ENCODE measurements at regions not wholly inside any gene's neighbourhood (a gene's known extent, or its start where the extent isn't known, plus 50 kb on each side); places are given as distances from the start of the nearest gene placed in this dataset.
A peak's percentile ranks its signal among the peaks of the same experiment; 100 is the strongest.
"Not testable (repeated sequence)": the region's sequence is repeated elsewhere in the genome, so short reads cannot be mapped to it uniquely, and the experiment has no call there.

- DNase-seq, result no peak
Observed at GRCh38 chr13:61546911-61547310, 131.3 kb upstream of the PCDH20 start.

- no peak for DNase-seq
Observed at GRCh38 chr13:61546413-61546812, 130.8 kb upstream of the PCDH20 start.

DNA sequence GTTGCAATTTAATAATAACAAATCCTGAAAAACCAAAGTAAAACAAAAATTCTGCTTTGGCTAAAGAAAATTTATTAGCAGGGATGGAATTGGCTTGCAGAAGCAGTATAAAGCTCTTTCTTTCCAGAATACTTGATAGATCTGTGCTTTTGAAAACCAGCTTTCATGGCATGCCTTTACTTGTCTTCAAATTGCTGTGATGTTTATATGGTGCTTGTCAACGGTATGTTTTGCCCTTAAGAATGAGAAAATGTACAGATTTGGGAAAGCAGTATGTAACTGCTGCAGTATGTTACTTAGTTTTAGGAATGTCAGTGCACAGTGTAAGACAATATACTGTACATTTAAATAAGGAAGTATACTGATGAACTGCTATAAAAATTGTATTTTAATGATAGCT is 120.8 kb upstream of the PCDH20 start:
- DNase-seq, result no peak

DNA sequence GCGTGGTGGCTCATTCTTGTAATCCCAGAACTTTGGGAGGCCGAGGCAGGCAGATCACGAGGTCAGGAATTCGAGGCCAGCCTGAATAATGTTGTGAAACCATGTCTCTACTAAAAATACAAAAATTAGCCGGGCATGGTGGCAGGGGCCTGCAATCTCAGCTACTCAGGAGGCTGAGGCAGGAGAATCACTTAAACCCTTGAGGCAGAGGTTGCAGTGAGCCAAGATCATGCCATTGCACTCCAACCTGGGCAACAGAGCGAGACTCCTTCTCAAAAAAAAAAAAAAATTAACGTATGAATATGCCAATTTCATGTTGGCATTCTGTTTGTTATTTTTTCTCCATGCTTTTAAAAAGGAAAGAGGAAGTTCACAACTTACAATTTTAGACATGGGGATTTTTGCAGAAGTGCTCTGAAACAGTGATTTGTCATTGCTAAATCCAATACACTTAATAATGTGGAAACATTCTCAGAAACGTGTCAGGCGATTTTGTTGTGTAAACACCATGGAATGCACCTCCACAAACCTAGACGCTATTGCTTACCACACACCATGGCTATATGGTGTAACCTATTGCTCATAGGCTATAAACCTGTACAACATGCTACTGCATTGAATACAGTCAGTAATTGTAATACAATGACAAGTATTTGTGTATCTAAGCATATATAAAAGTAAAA is 115.9 kb upstream of the PCDH20 start:
- DNase-seq, result no peak

DNA sequence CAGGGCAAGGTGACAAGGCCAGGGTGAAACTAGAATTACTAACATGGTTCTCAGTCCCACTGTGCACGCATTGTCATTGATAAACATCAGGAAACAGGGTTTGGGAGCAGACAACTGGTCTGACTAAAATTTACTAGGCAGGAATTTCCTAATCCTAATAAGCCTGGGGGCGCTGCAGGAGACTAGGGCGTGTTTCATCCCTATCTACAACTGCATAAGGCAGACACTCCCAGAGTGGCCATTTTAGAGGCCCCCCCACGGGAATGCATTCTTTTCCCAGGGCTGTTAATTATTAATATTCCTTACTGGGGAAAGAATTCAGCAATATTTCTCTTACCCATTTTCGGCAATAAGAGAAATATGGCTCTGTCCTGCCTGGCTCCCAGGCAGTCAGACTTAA is 103.6 kb upstream of the PCDH20 start:
- DNase-seq, result not testable (repeated sequence)

DNA sequence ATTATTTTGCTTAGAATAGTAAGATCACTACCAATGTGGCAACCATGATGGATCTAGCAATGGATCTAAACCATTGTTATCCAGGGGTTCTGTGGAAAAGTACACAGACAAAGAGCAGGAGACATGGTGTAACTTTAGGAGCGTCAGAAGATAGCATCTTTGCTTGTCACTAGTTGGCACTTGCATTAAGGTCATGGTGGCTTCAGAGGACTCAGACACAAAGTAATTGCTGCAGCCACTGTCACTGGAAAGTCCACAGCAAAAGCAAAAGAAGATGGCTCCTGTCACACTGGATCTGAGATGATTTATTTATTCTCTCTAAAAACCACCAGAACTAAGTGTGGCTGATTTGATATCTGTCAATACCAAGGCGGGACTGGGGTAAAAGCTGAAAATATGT is 93.3 kb upstream of the PCDH20 start:
- no peak for DNase-seq

DNA sequence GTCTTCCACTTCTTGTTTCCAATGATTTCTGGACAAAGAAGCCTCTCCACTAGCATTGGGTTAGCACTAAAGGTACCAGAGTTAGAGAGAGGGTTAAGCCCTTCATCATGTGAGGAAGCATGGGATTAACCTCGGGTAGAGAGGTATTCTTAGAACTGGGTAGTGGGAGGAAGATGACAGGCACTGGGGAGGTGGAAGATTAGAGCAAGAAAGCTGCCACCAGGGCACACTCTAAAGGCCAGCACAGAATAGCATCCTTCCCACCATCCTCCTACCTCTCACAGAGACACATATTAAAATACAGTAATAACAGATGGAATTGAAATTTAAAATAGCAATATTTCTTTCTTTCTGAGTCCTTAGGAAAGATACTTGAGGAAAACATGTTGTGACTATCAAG is 84.5 kb upstream of the PCDH20 start:
- no peak for DNase-seq

- DNase-seq, result no peak
Observed at GRCh38 chr13:61495648-61496047, 80.0 kb upstream of the PCDH20 start.

DNA sequence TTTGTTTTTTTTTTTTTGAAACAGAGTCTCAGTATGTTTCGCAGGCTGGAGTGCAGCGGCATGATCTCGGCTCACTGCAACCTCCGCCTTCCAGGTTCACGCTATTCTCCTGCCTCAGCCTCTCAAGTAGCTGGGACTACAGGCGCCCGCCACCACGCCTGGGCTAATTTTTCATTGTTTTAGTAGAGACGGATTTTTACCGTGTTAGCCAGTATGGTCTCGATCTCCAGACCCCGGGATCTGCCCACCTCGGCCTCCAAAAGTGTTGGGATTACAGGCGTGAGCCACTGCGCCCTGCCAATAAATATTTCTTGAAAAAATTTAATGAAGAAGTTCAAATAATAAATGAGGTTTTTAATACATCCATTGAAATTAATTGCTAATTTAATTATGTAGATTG is 77.9 kb upstream of the PCDH20 start:
- DNase-seq, result not testable (repeated sequence)

DNA sequence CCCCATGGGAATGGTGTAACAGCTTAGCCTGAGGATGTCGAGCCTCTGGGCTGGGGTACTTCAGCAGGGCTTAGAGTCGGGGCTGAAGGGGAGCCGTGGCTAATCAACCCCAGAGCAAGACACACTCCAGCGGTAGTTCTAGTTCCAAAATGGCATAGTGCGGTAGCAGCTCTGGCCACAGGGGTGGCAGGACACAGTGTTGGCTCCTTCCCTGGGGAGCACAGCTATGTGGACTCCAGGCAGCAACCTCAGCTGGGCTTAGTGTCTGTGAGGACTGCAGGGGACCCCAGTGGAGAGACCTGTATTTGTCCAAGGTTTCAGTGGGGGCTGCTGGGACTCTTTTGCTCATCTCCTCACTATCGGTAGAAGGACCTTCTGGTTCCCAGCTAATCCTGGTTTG is 70.8 kb upstream of the PCDH20 start:
- peak; percentile 49 for DNase-seq

DNA sequence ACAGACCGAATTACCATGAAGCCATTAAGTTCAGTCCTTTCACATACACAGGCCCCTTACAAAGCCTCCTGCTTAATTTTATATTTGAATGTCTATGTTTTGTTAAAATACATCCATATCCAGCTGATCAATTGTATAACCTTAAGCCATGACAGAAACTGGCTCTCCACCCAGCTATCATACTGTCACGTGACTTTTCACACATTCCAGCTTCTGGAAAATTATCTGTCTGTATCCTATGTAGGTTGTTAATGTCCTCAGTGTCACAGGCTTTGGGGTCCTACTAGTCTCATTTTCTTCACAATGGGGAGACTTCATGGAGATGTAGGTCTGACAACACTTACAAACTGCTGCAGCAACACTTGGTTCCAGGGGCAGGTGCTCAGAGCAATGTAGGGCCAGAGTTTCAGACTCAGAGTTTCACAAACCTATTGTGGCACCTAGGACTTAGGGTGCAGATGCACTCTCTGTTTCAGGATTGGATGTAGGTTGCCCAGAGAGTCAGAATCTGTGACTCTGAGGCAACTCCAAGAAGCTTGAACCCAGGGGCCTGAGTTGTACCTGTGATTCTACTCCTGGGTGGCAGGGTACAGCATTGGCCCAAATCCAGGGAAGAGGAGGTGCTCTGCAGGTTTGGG is 69.6 kb upstream of the PCDH20 start:
- DNase-seq, result no peak

GRCh38 chr13:61477619-61478018 is 62.0 kb upstream of the PCDH20 start:
- DNase-seq, result no peak

DNA sequence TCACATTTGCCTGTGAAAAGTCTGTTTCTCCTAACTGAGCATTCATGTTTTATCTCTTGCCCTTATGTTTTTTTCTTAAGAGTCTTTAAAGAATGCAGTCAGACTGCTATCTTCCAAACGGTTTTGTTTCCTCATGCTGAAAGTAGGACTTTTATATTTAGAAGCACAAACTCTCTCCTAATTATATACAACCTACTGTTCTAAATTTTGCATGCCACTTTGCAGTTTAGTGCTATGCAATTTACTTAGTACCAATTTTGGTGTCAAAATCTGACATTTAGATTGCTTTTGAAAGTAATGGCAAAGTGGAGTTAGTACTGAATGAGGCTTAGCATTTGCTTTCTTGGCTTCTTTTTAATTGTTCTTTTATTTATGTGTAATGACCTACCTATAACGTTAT is 55.1 kb upstream of the PCDH20 start:
- no peak for DNase-seq

DNA sequence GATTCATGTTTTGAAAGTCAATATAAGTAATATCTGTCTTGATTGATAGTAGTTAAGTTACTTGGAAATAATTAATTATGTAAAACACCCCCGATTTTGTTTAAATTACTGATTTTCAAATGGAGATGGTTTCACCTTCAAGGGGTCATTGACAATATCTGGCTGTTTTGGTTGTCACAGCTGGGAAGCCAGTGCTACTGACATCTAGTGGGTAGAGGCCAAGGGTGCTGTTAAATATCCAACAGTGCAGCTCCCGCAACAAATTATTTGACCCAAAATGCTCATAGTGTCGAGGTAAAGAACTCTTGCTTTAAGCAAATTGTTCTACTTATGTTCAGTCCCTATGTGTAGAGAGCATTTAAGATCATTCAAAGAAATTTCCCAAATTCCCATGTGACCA is 50.6 kb upstream of the PCDH20 start:
- peak; percentile 55 for DNase-seq
